Chondrocyte (in vitro differentiated cells): ENCODE measurements at regions not wholly inside any gene's neighbourhood (a gene's known extent, or its start where the extent isn't known, plus 50 kb on each side); places are given as distances from the start of the nearest gene placed in this dataset.

ENCODE experiments used
- DNase-seq: peaks from one replicate; pipeline ENCODE4 v3.0.0; 2021; ENCODE audit warnings: mixed read lengths, low spot score
- H3K27ac Mint-ChIP-seq: one replicate; pipeline ENCODE4 v1.8.0; 2021; ENCODE audit warnings: mild to moderate bottlenecking, moderate library complexity, mixed read lengths; ENCODE audit not compliant: unreplicated experiment
- H3K27me3 Mint-ChIP-seq: 2 replicates; pipeline ENCODE4 v1.8.0; 2021; ENCODE audit warnings: low read depth, mixed read lengths
- H3K36me3 Mint-ChIP-seq: 2 replicates; pipeline ENCODE4 v1.8.0; 2021; ENCODE audit warnings: low read depth, mixed read lengths
- H3K4me1 Mint-ChIP-seq: 2 replicates; pipeline ENCODE4 v1.8.0; 2021; ENCODE audit warnings: low read depth, mild to moderate bottlenecking, mixed read lengths
- H3K4me3 Mint-ChIP-seq: one replicate; pipeline ENCODE4 v1.8.0; 2021; ENCODE audit warnings: mild to moderate bottlenecking, moderate library complexity, mixed read lengths; ENCODE audit not compliant: unreplicated experiment
- H3K9me3 Mint-ChIP-seq: 2 replicates; pipeline ENCODE4 v1.8.0; 2021; ENCODE audit warnings: low read depth, mixed read lengths
- TF ChIP-seq, protein P1 (sequence below): fragments of 200-600 bp; sonication (generic); IDR thresholded peaks from 2 replicates; pipeline ENCODE4 v1.5.0; 2021; ENCODE audit warnings: antibody characterized with exemption, mild to moderate bottlenecking, moderate library complexity

DNA sequence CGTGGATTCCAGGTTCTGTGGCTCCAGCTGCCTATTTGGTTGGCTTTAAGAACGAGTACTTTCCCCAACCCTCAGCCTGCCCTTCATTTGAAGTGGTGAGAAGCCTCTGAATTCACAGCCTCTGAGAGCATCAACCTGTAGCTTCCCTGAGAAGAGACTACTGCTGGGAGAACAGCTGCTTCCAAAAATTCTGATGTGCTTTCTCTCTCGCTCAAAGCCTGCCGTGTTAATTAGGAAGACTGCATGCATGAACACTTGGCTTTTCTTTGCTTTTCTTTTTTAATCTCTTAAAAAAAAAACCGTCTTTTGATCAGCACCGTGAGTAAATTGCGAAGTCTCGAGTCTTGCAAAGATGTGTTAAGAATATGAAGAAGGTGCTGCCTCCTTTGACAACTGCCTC lies 153.4 kb upstream of the MAP1B start:
- Mint-ChIP-seq H3K4me1 (peaks cover 4% of the 10 kb centered on the region), H3K27ac (no peak overlapping the region), H3K27me3 (peaks cover 2% of the 10 kb centered on the region), H3K4me3 (no peak overlapping the region), H3K9me3 (peaks cover 14% of the 10 kb centered on the region), H3K36me3 (peaks cover 4% of the 10 kb centered on the region)
- no peak for DNase-seq
- TF ChIP-seq, protein P1, sequence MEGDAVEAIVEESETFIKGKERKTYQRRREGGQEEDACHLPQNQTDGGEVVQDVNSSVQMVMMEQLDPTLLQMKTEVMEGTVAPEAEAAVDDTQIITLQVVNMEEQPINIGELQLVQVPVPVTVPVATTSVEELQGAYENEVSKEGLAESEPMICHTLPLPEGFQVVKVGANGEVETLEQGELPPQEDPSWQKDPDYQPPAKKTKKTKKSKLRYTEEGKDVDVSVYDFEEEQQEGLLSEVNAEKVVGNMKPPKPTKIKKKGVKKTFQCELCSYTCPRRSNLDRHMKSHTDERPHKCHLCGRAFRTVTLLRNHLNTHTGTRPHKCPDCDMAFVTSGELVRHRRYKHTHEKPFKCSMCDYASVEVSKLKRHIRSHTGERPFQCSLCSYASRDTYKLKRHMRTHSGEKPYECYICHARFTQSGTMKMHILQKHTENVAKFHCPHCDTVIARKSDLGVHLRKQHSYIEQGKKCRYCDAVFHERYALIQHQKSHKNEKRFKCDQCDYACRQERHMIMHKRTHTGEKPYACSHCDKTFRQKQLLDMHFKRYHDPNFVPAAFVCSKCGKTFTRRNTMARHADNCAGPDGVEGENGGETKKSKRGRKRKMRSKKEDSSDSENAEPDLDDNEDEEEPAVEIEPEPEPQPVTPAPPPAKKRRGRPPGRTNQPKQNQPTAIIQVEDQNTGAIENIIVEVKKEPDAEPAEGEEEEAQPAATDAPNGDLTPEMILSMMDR, result no peak

DNA sequence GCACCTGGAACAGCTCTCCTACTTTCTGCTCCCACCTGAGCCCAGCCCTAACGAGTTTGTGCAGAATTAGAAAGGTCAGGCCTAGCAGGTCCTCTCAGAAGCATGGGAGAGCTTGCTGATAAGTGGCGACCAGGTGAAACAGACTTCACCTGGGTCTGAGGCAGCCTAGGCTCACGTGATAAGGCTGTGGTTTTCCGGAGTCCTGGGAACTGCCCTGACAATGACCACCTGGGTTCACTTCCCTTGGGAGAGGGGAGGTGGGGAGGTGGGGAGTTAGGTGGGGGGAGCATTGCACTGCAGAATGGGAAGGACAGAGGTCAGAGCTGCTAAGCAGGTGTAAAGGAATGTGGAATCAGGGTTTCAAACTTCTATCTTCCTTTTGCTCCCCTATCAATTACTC lies 152.9 kb upstream of the MAP1B start:
- TF ChIP-seq, protein P1, result no peak
- H3K9me3 Mint-ChIP-seq, result peaks cover 10% of the 10 kb centered on the region
- H3K36me3 Mint-ChIP-seq, result peaks cover 2% of the 10 kb centered on the region
- no peak overlapping the region for H3K27ac Mint-ChIP-seq
- peaks cover 4% of the 10 kb centered on the region for H3K4me1 Mint-ChIP-seq
- peaks cover 2% of the 10 kb centered on the region for H3K27me3 Mint-ChIP-seq
- DNase-seq, result no peak
- no peak overlapping the region for H3K4me3 Mint-ChIP-seq

DNA sequence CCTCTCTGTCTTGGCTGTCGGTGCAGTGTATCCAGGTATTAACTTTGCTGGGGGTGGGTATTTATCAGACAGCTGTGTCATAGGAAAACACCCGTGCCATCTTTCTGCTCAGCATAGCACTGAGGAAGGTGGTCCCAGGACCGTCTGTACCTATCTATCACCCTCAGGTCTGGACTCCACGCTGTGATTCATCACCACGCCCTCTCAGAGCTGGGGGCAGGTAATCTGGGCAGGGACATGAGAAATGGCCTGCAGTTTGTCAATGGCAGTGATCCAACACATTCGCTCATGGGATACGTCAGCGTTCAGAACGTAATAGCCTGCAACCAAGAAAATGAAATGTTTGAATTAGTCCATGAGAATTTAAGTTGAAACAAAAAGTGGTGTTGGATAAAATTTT lies 151.6 kb upstream of the MAP1B start:
- Mint-ChIP-seq H3K27me3 (peaks cover 2% of the 10 kb centered on the region), H3K27ac (no peak overlapping the region), H3K36me3 (peaks cover 2% of the 10 kb centered on the region), H3K4me1 (peaks cover 4% of the 10 kb centered on the region), H3K4me3 (no peak overlapping the region), H3K9me3 (peaks cover 5% of the 10 kb centered on the region)
- no peak for DNase-seq
- TF ChIP-seq, protein P1, result no peak

DNA sequence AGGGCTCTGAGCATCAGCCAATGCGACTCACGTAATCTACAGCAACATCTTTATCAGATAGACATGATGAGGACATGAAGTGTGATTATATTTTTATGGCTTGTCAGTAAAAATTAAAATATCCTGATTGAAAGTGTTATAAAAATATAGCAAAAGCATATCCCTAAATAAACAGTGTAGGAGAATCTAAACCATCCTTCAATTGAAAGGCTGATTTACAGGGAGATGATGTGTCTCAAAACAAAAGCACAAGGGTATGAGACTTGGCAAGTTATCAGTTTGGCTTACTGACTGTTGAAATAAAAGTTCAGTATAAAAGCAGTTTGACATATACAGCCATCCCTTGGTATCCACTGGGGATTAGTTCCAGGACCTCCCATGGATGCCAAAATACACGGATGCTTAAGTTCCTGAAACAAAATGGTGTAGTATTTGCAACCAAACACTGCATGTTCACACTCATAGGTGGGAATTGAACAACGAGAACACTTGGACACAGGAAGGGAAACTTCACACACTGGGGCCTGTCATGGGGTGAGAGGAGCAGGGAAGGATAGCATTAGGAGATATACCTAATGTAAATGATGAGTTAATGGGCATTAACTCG lies 149.9 kb upstream of the MAP1B start:
- DNase-seq, result no peak
- peaks cover 4% of the 10 kb centered on the region for H3K27me3 Mint-ChIP-seq
- TF ChIP-seq, protein P1, result no peak
- peaks cover 4% of the 10 kb centered on the region for H3K4me1 Mint-ChIP-seq
- no peak overlapping the region for H3K4me3 Mint-ChIP-seq
- H3K27ac Mint-ChIP-seq, result no peak overlapping the region
- no peaks in the 10 kb centered on the region for H3K9me3 Mint-ChIP-seq
- H3K36me3 Mint-ChIP-seq, result no peaks in the 10 kb centered on the region

DNA sequence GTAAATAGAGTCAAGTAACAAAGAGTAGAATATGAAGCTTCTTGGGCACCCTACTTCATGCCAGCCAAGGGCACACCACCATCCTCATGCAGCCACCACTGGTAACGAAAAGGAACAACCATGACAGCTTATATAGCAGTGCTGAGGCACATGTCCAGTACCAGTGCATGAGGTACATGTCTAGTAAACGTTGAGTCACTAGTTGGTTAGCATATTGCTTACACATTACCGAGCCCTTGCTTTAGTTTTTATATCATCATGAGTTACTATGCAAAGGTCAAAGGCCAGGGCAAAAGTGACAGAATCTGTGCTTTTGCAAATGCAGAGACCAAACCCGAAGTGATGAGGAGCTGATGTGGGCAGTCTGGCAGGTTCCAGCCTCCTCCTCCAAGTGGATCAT lies 147.1 kb upstream of the MAP1B start:
- Mint-ChIP-seq H3K9me3 (no peaks in the 10 kb centered on the region), H3K4me3 (no peak overlapping the region), H3K4me1 (peaks cover 4% of the 10 kb centered on the region), H3K27ac (no peak overlapping the region), H3K36me3 (no peaks in the 10 kb centered on the region), H3K27me3 (peaks cover 11% of the 10 kb centered on the region)
- no peak for DNase-seq
- TF ChIP-seq, protein P1, result no peak
